PFSK-1 (cell line): ENCODE measurements at regions not wholly inside any gene's neighbourhood (a gene's known extent, or its start where the extent isn't known, plus 50 kb on each side); places are given as distances from the start of the nearest gene placed in this dataset.

ENCODE experiments used
- POLR2AphosphoS5 ChIP-seq: IDR thresholded peaks from 2 replicates; pipeline ENCODE4 v1.6.1; 2012; ENCODE audit warnings: low read depth, mild to moderate bottlenecking, control low read depth, low read length, moderate library complexity
- SIN3A ChIP-seq: IDR thresholded peaks from 2 replicates; pipeline ENCODE4 v1.6.1; 2012; ENCODE audit warnings: mild to moderate bottlenecking, low read length, moderate library complexity, borderline replicate concordance; ENCODE audit not compliant: insufficient read depth
- TAF1 ChIP-seq: IDR thresholded peaks from 2 replicates; pipeline ENCODE4 v1.6.1; 2012; ENCODE audit warnings: low read length, control low read depth, borderline replicate concordance; ENCODE audit not compliant: insufficient read depth
- TF ChIP-seq, protein P1 (sequence below), 2 experiments: IDR thresholded peaks; 2 replicates each; pipeline versions ENCODE4 v1.6.1 to v1.8.0; 2011 to 2012; ENCODE audit warnings: low read depth in 2 of 2, low read length in 2 of 2, control low read depth in 1 of 2, inconsistent platforms in 1 of 2, mild to moderate bottlenecking in 1 of 2, moderate library complexity in 1 of 2; ENCODE audit not compliant: insufficient read depth in 1 of 2

DNA sequence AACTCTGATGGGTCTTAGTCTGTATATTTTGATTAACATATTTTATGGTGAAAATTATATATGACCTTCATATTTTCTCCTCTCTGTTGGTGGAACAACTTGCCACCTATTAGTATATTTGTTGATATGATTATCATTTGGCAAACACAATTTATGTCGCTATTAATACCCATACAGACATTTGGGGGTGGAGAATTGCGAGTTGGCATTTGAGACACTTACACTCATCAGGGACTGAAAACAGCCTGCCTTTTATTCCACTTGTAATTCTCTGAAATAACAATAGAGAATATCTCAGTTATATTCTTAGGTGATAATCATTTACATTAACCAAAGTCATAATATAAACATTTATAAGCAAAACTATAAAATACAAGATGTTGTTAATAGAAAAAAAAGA, 100.5 kb upstream of the RGS18 start:
- TF ChIP-seq POLR2AphosphoS5 (no peak), TAF1 (no peak), SIN3A (no peak)
- TF ChIP-seq, protein P1, sequence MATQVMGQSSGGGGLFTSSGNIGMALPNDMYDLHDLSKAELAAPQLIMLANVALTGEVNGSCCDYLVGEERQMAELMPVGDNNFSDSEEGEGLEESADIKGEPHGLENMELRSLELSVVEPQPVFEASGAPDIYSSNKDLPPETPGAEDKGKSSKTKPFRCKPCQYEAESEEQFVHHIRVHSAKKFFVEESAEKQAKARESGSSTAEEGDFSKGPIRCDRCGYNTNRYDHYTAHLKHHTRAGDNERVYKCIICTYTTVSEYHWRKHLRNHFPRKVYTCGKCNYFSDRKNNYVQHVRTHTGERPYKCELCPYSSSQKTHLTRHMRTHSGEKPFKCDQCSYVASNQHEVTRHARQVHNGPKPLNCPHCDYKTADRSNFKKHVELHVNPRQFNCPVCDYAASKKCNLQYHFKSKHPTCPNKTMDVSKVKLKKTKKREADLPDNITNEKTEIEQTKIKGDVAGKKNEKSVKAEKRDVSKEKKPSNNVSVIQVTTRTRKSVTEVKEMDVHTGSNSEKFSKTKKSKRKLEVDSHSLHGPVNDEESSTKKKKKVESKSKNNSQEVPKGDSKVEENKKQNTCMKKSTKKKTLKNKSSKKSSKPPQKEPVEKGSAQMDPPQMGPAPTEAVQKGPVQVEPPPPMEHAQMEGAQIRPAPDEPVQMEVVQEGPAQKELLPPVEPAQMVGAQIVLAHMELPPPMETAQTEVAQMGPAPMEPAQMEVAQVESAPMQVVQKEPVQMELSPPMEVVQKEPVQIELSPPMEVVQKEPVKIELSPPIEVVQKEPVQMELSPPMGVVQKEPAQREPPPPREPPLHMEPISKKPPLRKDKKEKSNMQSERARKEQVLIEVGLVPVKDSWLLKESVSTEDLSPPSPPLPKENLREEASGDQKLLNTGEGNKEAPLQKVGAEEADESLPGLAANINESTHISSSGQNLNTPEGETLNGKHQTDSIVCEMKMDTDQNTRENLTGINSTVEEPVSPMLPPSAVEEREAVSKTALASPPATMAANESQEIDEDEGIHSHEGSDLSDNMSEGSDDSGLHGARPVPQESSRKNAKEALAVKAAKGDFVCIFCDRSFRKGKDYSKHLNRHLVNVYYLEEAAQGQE (IDR thresholded peaks at IDR 0.05; ENCODE audit: insufficient read depth in 1 of 2, low read depth in 2 of 2, low read length in 2 of 2), result no peak
